SK-N-SH (cell line): ENCODE measurements at regions not wholly inside any gene's neighbourhood (a gene's known extent, or its start where the extent isn't known, plus 50 kb on each side); places are given as distances from the start of the nearest gene placed in this dataset.

Source experiments
- CTCF ChIA-PET: fragments of 300-600, 350-600 bp; formaldehyde crosslinking; extraction: SDS; loops from one replicate; lab custom pipeline; 2021; lab: Yijun Ruan, JAX
- POLR2A ChIA-PET: fragments of 350-600 bp; sonication (Branson Sonifier 250); formaldehyde crosslinking; extraction: SDS; loops from one replicate; lab custom pipeline; 2020; ENCODE audit warnings: antibody characterized with exemption, inconsistent platforms; lab: Yijun Ruan, JAX
- DNase-seq: peaks from one replicate; pipeline ENCODE4 v3.0.0; 2012
- H2AFZ ChIP-seq: fragments of 200-600 bp; sonication (generic); 2 replicates; pipeline ENCODE4 v1.8.1; 2016; ENCODE audit warnings: antibody characterized with exemption, mild to moderate bottlenecking, low read depth
- H3F3A ChIP-seq: fragments of 200-600 bp; sonication (generic); replicated peaks from 2 replicates; pipeline ENCODE3; 2016; ENCODE audit warnings: antibody characterized with exemption, mild to moderate bottlenecking; ENCODE audit not compliant: insufficient read depth
- H3K27ac ChIP-seq, 2 experiments: fragments of 200-500 bp in 1 of 2; fragments of 200-600 bp in 1 of 2; sonication (Bioruptor generic) in 1 of 2; sonication (generic), shearing (Covaris generic) in 1 of 2; 2 replicates each; pipeline versions ENCODE4 v1.5.1 to v1.6.1; 2014 to 2016; ENCODE audit warnings: low read depth in 2 of 2, inconsistent platforms in 1 of 2, low read length in 1 of 2, mild to moderate bottlenecking in 1 of 2, mixed read lengths in 1 of 2
- H3K27me3 ChIP-seq: fragments of 200-600 bp; sonication (generic), shearing (Covaris generic); 2 replicates; pipeline ENCODE4 v1.6.1; 2016; ENCODE audit warnings: mixed run types; ENCODE audit not compliant: insufficient read depth
- H3K36me3 ChIP-seq, 2 experiments: fragments of 200-500 bp in 1 of 2; fragments of 200-600 bp in 1 of 2; sonication (Bioruptor generic) in 1 of 2; sonication (generic) in 1 of 2; replicated peaks in 1 of 2; 2 replicates each; pipeline versions ENCODE3 to v1.5.1; 2014 to 2016; ENCODE audit warnings: low read length in 1 of 2, mild to moderate bottlenecking in 1 of 2; ENCODE audit not compliant: insufficient read depth in 2 of 2, control insufficient read depth in 1 of 2
- H3K4me1 ChIP-seq, 2 experiments: fragments of 200-500 bp in 1 of 2; fragments of 200-600 bp in 1 of 2; sonication (Bioruptor generic) in 1 of 2; sonication (generic), shearing (Covaris generic) in 1 of 2; 2 replicates each; pipeline versions ENCODE4 v1.5.1 to v1.6.1; 2014 to 2016; ENCODE audit warnings: low read depth in 1 of 2, low read length in 1 of 2, mixed run types in 1 of 2; ENCODE audit not compliant: insufficient read depth in 2 of 2, control insufficient read depth in 1 of 2
- H3K4me2 ChIP-seq: fragments of 200-600 bp; sonication (generic), shearing (Covaris generic); 2 replicates; pipeline ENCODE4 v1.6.1; 2017; ENCODE audit warnings: mixed run types
- H3K4me3 ChIP-seq, 2 experiments: fragments of 200-500 bp in 1 of 2; fragments of 200-600 bp in 1 of 2; sonication (Bioruptor generic) in 1 of 2; sonication (generic), shearing (Covaris generic) in 1 of 2; 2 replicates each; pipeline versions ENCODE4 v1.5.1 to v1.8.1; 2014 to 2016; ENCODE audit warnings: low read depth in 2 of 2, inconsistent platforms in 1 of 2, low read length in 1 of 2, mild to moderate bottlenecking in 1 of 2, mixed read lengths in 1 of 2, moderate library complexity in 1 of 2
- H3K79me2 ChIP-seq: fragments of 200-600 bp; sonication (generic); 2 replicates; pipeline ENCODE4 v1.8.1; 2017; ENCODE audit warnings: mild to moderate bottlenecking; ENCODE audit not compliant: insufficient read depth
- H3K9ac ChIP-seq: fragments of 200-600 bp; sonication (generic); 2 replicates; pipeline ENCODE4 v1.6.1; 2017; ENCODE audit warnings: mixed run types
- H3K9me2 ChIP-seq: fragments of 200-600 bp; sonication (generic); 2 replicates; pipeline ENCODE4 v1.6.1; 2017; ENCODE audit warnings: mixed run types
- H3K9me3 ChIP-seq: fragments of 200-600 bp; sonication (generic); 2 replicates; pipeline ENCODE4 v1.6.1; 2017; ENCODE audit warnings: mixed run types, mild to moderate bottlenecking, moderate library complexity
- H4K20me1 ChIP-seq: fragments of 200-600 bp; sonication (generic); 2 replicates; pipeline ENCODE4 v1.6.1; 2017; ENCODE audit warnings: mild to moderate bottlenecking, mixed run types; ENCODE audit not compliant: insufficient read depth
- ELF1 ChIP-seq: IDR thresholded peaks from 2 replicates; pipeline ENCODE4 v1.4.0; 2012
- EP300 ChIP-seq, 2 experiments: IDR thresholded peaks; 2 replicates each; pipeline versions ENCODE4 v1.4.0 to v1.6.1; 2012; ENCODE audit warnings: borderline replicate concordance in 1 of 2, low read depth in 1 of 2, low read length in 1 of 2
- FOXJ3 ChIP-seq: sonication (generic); formaldehyde crosslinking; IDR thresholded peaks from 2 replicates; pipeline ENCODE4 v1.5.1; 2020; ENCODE audit warnings: mild to moderate bottlenecking, missing genetic modification reagents
- GATA2 ChIP-seq: sonication (generic); formaldehyde crosslinking; IDR thresholded peaks from 2 replicates; pipeline ENCODE4 v1.5.0; 2020; ENCODE audit warnings: mild to moderate bottlenecking, missing genetic modification reagents
- MXI1 ChIP-seq: IDR thresholded peaks from 2 replicates; pipeline ENCODE4 v1.6.1; 2012; ENCODE audit warnings: mild to moderate bottlenecking, low read depth, low read length, improper control_type of control experiment
- NFIC ChIP-seq: IDR thresholded peaks from 2 replicates; pipeline ENCODE4 v1.4.0; 2012; ENCODE audit warnings: borderline replicate concordance
- RAD21 ChIP-seq: IDR thresholded peaks from 2 replicates; pipeline ENCODE4 v1.6.1; 2012; ENCODE audit warnings: mild to moderate bottlenecking, low read length
- RCOR1 ChIP-seq: fragments of 150-350 bp; IDR thresholded peaks from 2 replicates; pipeline ENCODE4 v1.6.1; 2017; ENCODE audit warnings: antibody characterized with exemption, low read length
- RFX5 ChIP-seq: IDR thresholded peaks from 2 replicates; pipeline ENCODE4 v1.6.1; 2012; ENCODE audit warnings: mild to moderate bottlenecking, improper control_type of control experiment, low read length
- SMC3 ChIP-seq: IDR thresholded peaks from 2 replicates; pipeline ENCODE4 v1.6.1; 2012; ENCODE audit warnings: low read depth, low read length, improper control_type of control experiment
- TCF12 ChIP-seq: IDR thresholded peaks from 2 replicates; pipeline ENCODE4 v1.4.0; 2012
- TEAD4 ChIP-seq: IDR thresholded peaks from 2 replicates; pipeline ENCODE4 v1.4.0; 2012; ENCODE audit warnings: mild to moderate bottlenecking, borderline replicate concordance; ENCODE audit not compliant: insufficient read depth
- YY1 ChIP-seq: IDR thresholded peaks from 2 replicates; pipeline ENCODE4 v1.4.0; 2012; ENCODE audit warnings: low read depth, mild to moderate bottlenecking
- WGBS: methylation state at CpG from one replicate; pipeline ENCODE4 v1.1.6; 2017; ENCODE audit warnings: low lambda C conversion rate; 5-methylcytosine and 5-hydroxymethylcytosine counted together
- TF ChIP-seq, protein P1 (sequence below): IDR thresholded peaks from 2 replicates; pipeline ENCODE4 v1.4.0; 2012; ENCODE audit warnings: low read depth, borderline replicate concordance
- TF ChIP-seq, protein P2 (sequence below): IDR thresholded peaks from 2 replicates; pipeline ENCODE4 v1.4.0; 2012; ENCODE audit warnings: low read depth
- TF ChIP-seq, protein P3 (sequence below): IDR thresholded peaks from 2 replicates; pipeline ENCODE4 v1.6.1; 2012; ENCODE audit warnings: mild to moderate bottlenecking, low read depth, low read length, moderate library complexity
- TF ChIP-seq, protein P4 (sequence below): fragments of 150-350 bp; IDR thresholded peaks from 2 replicates; pipeline ENCODE4 v1.6.1; 2017; ENCODE audit warnings: antibody characterized with exemption, low read length, low read depth, borderline replicate concordance

DNA sequence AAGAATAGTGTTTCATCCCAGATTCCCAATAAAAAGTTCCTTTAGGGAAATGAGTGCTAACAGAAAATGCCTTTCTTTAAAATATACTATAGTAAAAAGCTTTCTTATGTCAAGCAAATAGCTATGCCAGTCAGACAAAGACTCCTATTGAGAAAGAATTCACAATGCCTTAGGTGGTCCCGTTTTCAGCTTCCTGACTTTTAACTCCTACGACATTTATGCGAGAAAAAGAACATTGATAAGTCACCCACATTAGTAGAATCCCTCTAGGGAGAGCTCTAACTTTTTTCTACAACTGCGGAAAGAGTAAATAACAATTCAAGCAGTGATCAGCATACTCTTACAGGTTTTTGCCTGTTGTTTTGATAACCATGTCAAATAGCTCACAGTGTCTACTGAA lies 750.8 kb upstream of the ACVR2A start:
- ChIA-PET CTCF (interaction anchor here (1.8 kb wide), 1 partner anchor 11 kb away, joined by 7 read pairs; no protein-coding TSS in a partner anchor), POLR2A (no interaction called here)
- WGBS, result 22% methylated on average over 4 of the region's 4 CpGs
- Histone ChIP-seq H3K27ac (no peak overlapping the region), H2AFZ (no peak overlapping the region), H3K9me2 (no peaks in the 10 kb centered on the region), H3K9ac (no peak overlapping the region), H3K9me3 (no peaks in the 10 kb centered on the region), H3K79me2 (no peaks in the 10 kb centered on the region), H3K36me3 (no peaks in the 10 kb centered on the region), H3F3A (no peaks in the 10 kb centered on the region), H3K27me3 (no peaks in the 10 kb centered on the region), H3K4me2 (no peak overlapping the region), H4K20me1 (no peaks in the 10 kb centered on the region), H3K4me1 (no peaks in the 10 kb centered on the region), H3K4me3 (no peak overlapping the region)
- TF ChIP-seq, protein P1, sequence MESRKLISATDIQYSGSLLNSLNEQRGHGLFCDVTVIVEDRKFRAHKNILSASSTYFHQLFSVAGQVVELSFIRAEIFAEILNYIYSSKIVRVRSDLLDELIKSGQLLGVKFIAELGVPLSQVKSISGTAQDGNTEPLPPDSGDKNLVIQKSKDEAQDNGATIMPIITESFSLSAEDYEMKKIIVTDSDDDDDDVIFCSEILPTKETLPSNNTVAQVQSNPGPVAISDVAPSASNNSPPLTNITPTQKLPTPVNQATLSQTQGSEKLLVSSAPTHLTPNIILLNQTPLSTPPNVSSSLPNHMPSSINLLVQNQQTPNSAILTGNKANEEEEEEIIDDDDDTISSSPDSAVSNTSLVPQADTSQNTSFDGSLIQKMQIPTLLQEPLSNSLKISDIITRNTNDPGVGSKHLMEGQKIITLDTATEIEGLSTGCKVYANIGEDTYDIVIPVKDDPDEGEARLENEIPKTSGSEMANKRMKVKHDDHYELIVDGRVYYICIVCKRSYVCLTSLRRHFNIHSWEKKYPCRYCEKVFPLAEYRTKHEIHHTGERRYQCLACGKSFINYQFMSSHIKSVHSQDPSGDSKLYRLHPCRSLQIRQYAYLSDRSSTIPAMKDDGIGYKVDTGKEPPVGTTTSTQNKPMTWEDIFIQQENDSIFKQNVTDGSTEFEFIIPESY, result no peak
- TF ChIP-seq, protein P2, sequence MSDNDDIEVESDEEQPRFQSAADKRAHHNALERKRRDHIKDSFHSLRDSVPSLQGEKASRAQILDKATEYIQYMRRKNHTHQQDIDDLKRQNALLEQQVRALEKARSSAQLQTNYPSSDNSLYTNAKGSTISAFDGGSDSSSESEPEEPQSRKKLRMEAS, result no peak
- TF ChIP-seq RFX5 (no peak), MXI1 (no peak), YY1 (no peak)
- no peak for DNase-seq

DNA sequence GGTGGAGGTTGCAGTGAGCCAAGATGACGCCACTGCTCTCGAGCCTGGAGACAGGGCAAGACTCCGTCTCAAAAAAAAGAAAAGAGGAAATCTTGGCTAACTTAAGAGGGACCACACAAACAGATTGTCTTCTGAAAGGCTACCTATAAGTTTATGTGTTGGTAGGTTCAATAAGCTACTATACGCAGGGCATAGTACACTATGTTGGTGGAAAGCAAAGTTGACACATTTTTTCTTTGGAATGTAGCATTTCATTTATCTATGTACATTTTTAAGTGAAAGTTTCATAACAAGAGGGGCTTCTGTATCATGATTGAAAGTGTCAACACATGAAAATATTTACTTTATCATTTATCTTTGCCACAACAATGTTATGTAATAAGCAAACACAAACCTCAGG lies 752.6 kb upstream of the ACVR2A start:
- Histone ChIP-seq H3K9me3 (no peaks in the 10 kb centered on the region), H3K27ac (no peak overlapping the region), H3K79me2 (no peaks in the 10 kb centered on the region), H3K4me1 (no peaks in the 10 kb centered on the region), H3K9ac (no peak overlapping the region), H3K36me3 (no peaks in the 10 kb centered on the region), H3K9me2 (no peaks in the 10 kb centered on the region), H3F3A (no peaks in the 10 kb centered on the region), H2AFZ (no peak overlapping the region), H3K4me3 (no peak overlapping the region), H4K20me1 (no peaks in the 10 kb centered on the region), H3K4me2 (no peak overlapping the region), H3K27me3 (no peaks in the 10 kb centered on the region)
- WGBS, result 25% methylated on average over 4 of the region's 4 CpGs
- no peak for DNase-seq
- POLR2A ChIA-PET, result no interaction called here
- TF ChIP-seq NFIC (no peak), EP300 (IDR thresholded peaks at IDR 0.05; ENCODE audit: borderline replicate concordance in 1 of 2, low read depth in 1 of 2, low read length in 1 of 2) (no peak)
- CTCF ChIA-PET, result no interaction called here

DNA sequence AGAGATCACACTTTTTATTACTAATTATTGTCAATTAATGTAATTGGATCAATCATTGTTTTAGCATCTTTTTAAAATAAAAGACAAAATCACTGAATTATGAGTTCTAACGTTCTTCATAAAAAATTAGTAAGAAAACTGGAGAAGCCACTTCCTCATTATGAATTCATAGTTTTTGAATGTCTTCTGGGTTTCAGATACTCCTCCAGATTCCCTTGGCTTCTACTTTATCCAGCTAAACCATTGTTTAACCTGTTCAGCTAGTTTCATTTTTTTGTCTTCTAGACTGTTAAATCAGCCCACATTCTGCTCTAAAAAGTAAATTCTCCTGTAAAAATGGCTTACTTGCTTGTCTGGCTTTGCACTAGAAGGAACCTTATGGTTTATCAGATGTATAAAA lies 753.4 kb upstream of the ACVR2A start:
- Histone ChIP-seq H3K27me3 (no peaks in the 10 kb centered on the region), H2AFZ (no peak overlapping the region), H3K4me3 (no peak overlapping the region), H3K9me3 (no peaks in the 10 kb centered on the region), H3K79me2 (no peaks in the 10 kb centered on the region), H3K36me3 (no peaks in the 10 kb centered on the region), H3K9ac (no peak overlapping the region), H3K4me2 (no peak overlapping the region), H3K4me1 (no peaks in the 10 kb centered on the region), H4K20me1 (no peaks in the 10 kb centered on the region), H3K9me2 (no peaks in the 10 kb centered on the region), H3F3A (no peaks in the 10 kb centered on the region), H3K27ac (no peak overlapping the region)
- no peak for DNase-seq
- POLR2A ChIA-PET, result no interaction called here
- CTCF ChIA-PET, result no interaction called here
- 3% methylated on average over 1 of the region's 1 CpG for WGBS
- TF ChIP-seq RCOR1 (no peak), RAD21 (no peak), MXI1 (no peak), FOXJ3 (CRISPR knock-in tag) (no peak), GATA2 (CRISPR knock-in tag) (no peak), ELF1 (no peak), TCF12 (no peak), TEAD4 (no peak), SMC3 (no peak), EP300 (IDR thresholded peaks at IDR 0.05; ENCODE audit: borderline replicate concordance in 1 of 2, low read depth in 1 of 2, low read length in 1 of 2) (no peak)
- TF ChIP-seq, protein P3, sequence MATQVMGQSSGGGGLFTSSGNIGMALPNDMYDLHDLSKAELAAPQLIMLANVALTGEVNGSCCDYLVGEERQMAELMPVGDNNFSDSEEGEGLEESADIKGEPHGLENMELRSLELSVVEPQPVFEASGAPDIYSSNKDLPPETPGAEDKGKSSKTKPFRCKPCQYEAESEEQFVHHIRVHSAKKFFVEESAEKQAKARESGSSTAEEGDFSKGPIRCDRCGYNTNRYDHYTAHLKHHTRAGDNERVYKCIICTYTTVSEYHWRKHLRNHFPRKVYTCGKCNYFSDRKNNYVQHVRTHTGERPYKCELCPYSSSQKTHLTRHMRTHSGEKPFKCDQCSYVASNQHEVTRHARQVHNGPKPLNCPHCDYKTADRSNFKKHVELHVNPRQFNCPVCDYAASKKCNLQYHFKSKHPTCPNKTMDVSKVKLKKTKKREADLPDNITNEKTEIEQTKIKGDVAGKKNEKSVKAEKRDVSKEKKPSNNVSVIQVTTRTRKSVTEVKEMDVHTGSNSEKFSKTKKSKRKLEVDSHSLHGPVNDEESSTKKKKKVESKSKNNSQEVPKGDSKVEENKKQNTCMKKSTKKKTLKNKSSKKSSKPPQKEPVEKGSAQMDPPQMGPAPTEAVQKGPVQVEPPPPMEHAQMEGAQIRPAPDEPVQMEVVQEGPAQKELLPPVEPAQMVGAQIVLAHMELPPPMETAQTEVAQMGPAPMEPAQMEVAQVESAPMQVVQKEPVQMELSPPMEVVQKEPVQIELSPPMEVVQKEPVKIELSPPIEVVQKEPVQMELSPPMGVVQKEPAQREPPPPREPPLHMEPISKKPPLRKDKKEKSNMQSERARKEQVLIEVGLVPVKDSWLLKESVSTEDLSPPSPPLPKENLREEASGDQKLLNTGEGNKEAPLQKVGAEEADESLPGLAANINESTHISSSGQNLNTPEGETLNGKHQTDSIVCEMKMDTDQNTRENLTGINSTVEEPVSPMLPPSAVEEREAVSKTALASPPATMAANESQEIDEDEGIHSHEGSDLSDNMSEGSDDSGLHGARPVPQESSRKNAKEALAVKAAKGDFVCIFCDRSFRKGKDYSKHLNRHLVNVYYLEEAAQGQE, result no peak
- TF ChIP-seq, protein P4, sequence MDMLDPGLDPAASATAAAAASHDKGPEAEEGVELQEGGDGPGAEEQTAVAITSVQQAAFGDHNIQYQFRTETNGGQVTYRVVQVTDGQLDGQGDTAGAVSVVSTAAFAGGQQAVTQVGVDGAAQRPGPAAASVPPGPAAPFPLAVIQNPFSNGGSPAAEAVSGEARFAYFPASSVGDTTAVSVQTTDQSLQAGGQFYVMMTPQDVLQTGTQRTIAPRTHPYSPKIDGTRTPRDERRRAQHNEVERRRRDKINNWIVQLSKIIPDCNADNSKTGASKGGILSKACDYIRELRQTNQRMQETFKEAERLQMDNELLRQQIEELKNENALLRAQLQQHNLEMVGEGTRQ, result no peak
